Osteocyte (in vitro differentiated cells): ENCODE measurements at regions not wholly inside any gene's neighbourhood (a gene's known extent, or its start where the extent isn't known, plus 50 kb on each side); places are given as distances from the start of the nearest gene placed in this dataset.

Experiments
- DNase-seq: peaks from one replicate; pipeline ENCODE4 v3.0.0; 2021; ENCODE audit warnings: mixed read lengths; ENCODE audit not compliant: unreplicated experiment; ENCODE audit errors: extremely low spot score
- H3K27ac Mint-ChIP-seq: one replicate; pipeline ENCODE4 v1.8.0; 2021; ENCODE audit warnings: mild to moderate bottlenecking, mixed read lengths; ENCODE audit not compliant: unreplicated experiment
- H3K27me3 Mint-ChIP-seq: one replicate; pipeline ENCODE4 v1.8.0; 2021; ENCODE audit warnings: mixed read lengths; ENCODE audit not compliant: unreplicated experiment
- H3K36me3 Mint-ChIP-seq: one replicate; pipeline ENCODE4 v1.8.0; 2021; ENCODE audit warnings: mixed read lengths; ENCODE audit not compliant: unreplicated experiment
- H3K4me1 Mint-ChIP-seq: one replicate; pipeline ENCODE4 v1.8.0; 2021; ENCODE audit warnings: mixed read lengths; ENCODE audit not compliant: unreplicated experiment
- H3K4me3 Mint-ChIP-seq: one replicate; pipeline ENCODE4 v1.8.0; 2021; ENCODE audit warnings: mild to moderate bottlenecking, moderate library complexity, mixed read lengths; ENCODE audit not compliant: unreplicated experiment
- H3K9me3 Mint-ChIP-seq: one replicate; pipeline ENCODE4 v1.8.0; 2021; ENCODE audit warnings: mixed read lengths; ENCODE audit not compliant: unreplicated experiment
- TF ChIP-seq, protein P1 (sequence below): fragments of 200-600 bp; sonication (generic); IDR thresholded peaks from 2 replicates; pipeline ENCODE4 v1.5.0; 2021; ENCODE audit warnings: antibody characterized with exemption, mild to moderate bottlenecking, moderate library complexity

DNA sequence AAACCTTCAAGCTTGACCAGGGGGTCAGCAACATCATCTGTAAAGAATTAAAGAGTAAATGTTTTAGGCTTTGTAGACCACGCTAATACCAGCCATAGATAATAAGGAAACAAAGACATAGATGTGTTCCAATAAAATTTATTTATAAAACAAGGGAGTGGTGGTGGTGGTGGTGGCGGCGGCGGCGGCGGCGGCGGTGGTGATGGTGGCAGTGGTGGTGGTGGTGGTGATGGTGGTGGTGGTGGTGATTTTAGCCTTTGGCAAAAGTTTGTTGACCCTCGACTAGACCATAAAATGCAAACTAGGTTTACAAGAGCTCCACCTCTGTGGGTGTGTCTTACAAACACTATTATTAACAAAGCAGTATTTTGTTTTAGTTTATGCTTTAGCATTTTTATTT lies 222.3 kb upstream of the SPOCK3 start:
- Mint-ChIP-seq H3K4me3 (no peak overlapping the region), H3K9me3 (no peaks in the 10 kb centered on the region), H3K27me3 (no peaks in the 10 kb centered on the region), H3K4me1 (no peaks in the 10 kb centered on the region), H3K27ac (no peak overlapping the region), H3K36me3 (no peaks in the 10 kb centered on the region)
- DNase-seq = no peak
- TF ChIP-seq, protein P1, sequence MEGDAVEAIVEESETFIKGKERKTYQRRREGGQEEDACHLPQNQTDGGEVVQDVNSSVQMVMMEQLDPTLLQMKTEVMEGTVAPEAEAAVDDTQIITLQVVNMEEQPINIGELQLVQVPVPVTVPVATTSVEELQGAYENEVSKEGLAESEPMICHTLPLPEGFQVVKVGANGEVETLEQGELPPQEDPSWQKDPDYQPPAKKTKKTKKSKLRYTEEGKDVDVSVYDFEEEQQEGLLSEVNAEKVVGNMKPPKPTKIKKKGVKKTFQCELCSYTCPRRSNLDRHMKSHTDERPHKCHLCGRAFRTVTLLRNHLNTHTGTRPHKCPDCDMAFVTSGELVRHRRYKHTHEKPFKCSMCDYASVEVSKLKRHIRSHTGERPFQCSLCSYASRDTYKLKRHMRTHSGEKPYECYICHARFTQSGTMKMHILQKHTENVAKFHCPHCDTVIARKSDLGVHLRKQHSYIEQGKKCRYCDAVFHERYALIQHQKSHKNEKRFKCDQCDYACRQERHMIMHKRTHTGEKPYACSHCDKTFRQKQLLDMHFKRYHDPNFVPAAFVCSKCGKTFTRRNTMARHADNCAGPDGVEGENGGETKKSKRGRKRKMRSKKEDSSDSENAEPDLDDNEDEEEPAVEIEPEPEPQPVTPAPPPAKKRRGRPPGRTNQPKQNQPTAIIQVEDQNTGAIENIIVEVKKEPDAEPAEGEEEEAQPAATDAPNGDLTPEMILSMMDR = no peak

DNA sequence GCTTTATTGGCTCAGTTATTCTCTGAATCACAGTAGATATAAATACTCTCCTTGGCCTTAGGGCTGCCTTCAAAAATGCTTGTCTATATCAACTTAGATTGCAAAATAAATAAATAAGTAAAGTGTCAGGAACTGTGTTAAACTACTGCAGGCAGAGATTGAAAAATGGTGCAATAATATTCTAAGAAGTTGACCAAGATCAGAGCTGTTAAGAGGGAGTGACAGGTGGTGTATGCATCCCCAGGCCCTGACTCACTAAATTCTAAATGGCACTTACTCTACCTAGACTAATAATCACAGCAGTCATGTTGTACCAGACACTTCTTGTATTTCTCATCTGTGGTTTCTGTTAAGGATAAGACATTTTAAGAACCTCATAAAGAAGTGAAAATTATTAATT lies 235.1 kb upstream of the SPOCK3 start:
- TF ChIP-seq, protein P1 = no peak
- no peak for DNase-seq
- no peaks in the 10 kb centered on the region for H3K4me1 Mint-ChIP-seq
- H3K27me3 Mint-ChIP-seq = peaks cover 3% of the 10 kb centered on the region
- no peaks in the 10 kb centered on the region for H3K9me3 Mint-ChIP-seq
- H3K36me3 Mint-ChIP-seq = no peaks in the 10 kb centered on the region
- H3K27ac Mint-ChIP-seq = no peak overlapping the region
- no peak overlapping the region for H3K4me3 Mint-ChIP-seq

DNA sequence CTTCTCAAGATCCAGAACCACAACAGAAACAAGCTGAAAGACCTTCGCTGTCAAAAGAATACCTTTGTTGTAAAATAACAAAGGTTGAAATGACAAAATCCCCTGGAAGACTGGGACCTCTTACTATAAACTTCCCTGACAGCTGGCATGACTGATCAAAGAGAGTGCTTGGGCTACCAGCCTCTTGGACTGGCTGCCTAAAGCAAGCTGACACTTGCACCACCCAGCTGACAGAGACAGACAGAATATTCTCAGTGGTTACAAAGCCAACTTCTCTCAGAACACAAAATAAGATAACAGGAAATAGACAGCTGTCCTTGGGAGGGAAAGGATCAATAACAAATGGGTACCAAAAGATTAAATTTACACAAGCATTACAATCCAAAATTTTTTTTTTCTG lies 241.7 kb upstream of the SPOCK3 start:
- no peak for DNase-seq
- Mint-ChIP-seq H3K4me3 (no peak overlapping the region), H3K27me3 (no peaks in the 10 kb centered on the region), H3K27ac (no peak overlapping the region), H3K4me1 (no peaks in the 10 kb centered on the region), H3K36me3 (no peaks in the 10 kb centered on the region), H3K9me3 (no peaks in the 10 kb centered on the region)
- TF ChIP-seq, protein P1 = no peak

DNA sequence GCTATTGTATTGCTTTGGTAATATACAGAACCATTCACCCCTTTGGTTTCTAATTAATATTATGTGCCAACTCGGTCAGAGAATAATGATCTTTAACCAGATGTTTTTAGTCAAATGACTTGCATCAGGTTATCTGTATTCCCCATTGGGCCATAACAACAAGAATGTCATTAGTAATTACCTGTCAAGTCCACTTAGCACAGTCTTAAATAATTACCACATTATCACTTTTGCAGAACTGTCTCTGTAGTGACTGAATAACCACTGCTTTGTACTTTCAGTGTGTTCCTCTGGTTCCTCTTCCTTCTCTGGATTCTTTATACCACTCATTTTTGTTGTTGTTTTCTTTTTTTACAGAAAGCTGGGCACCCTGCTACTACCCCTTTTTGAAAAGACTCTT lies 257.7 kb upstream of the SPOCK3 start:
- Mint-ChIP-seq H3K4me1 (no peaks in the 10 kb centered on the region), H3K27me3 (peaks cover 2% of the 10 kb centered on the region), H3K36me3 (no peaks in the 10 kb centered on the region), H3K4me3 (no peak overlapping the region), H3K27ac (no peak overlapping the region), H3K9me3 (peaks cover 8% of the 10 kb centered on the region)
- TF ChIP-seq, protein P1 = no peak
- DNase-seq = no peak

DNA sequence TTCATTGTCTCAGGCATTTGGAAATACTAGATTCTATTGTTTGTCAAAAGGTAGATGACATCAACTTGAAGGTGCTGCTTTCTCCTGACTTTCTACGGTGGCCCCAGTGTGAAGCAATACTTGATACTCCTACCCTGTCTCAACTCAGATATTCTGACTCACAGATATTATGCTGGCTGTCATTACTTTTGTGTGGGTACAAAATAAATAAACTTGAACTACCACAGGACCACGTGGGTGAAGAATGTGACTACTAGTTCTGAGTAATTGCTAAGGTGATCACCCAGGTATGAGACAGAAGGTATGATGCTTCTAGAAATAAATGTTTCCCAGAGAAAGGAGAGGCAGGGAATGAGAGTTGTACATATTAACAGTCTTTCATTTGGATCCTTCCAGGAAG lies 275.3 kb upstream of the SPOCK3 start:
- TF ChIP-seq, protein P1 = no peak
- Mint-ChIP-seq H3K27ac (no peak overlapping the region), H3K9me3 (peaks cover 13% of the 10 kb centered on the region), H3K27me3 (no peaks in the 10 kb centered on the region), H3K36me3 (no peaks in the 10 kb centered on the region), H3K4me3 (no peak overlapping the region), H3K4me1 (no peaks in the 10 kb centered on the region)
- DNase-seq = no peak
